ENCODE measurements at regions not wholly inside any gene's neighbourhood (a gene's known extent, or its start where the extent isn't known, plus 50 kb on each side); places are given as distances from the start of the nearest gene placed in this dataset.

GRCh38 chr2:18682681-18683080 lies 93.3 kb upstream of the NT5C1B start:
- DNase-seq, result no peak
- H3K27ac ChIP-seq, result no peak overlapping the region
- no peaks in the 10 kb centered on the region for H3K9me3 ChIP-seq
- no peaks in the 10 kb centered on the region for H3K4me1 ChIP-seq
- no peaks in the 10 kb centered on the region for H3K27me3 ChIP-seq
- H3K36me3 ChIP-seq, result no peaks in the 10 kb centered on the region
- H3K4me3 ChIP-seq, result no peak overlapping the region
- TF ChIP-seq POLR2AphosphoS5 (IDR thresholded peaks at IDR 0.05) (no peak), CTCF (IDR thresholded peaks at IDR 0.05) (no peak), POLR2A (IDR thresholded peaks at IDR 0.05) (no peak), EP300 (IDR thresholded peaks at IDR 0.05) (no peak)
- ATAC-seq (ENCODE audit: low FRiP score in 2 of 2), result no peak
- WGBS, 2 donors, result 74 to 96% methylated on average over 1 of the region's 1 CpG

GRCh38 chr2:18677280-18677679 lies 87.9 kb upstream of the NT5C1B start:
- 85 to 100% methylated on average over 1 to 2 of the region's 2 CpGs for WGBS, 2 donors
- DNase-seq, result no peak

GRCh38 chr2:18674309-18674708 lies 84.9 kb upstream of the NT5C1B start:
- DNase-seq (no peak), ATAC-seq (ENCODE audit: low FRiP score in 2 of 2) (no peak)
- no peak for TF ChIP-seq CTCF (IDR thresholded peaks at IDR 0.05)
- no peak for TF ChIP-seq EP300 (IDR thresholded peaks at IDR 0.05)
- no peak for TF ChIP-seq POLR2A (IDR thresholded peaks at IDR 0.05)
- no peak for TF ChIP-seq POLR2AphosphoS5 (IDR thresholded peaks at IDR 0.05)
- Histone ChIP-seq H3K27ac (no peak overlapping the region), H3K4me3 (no peak overlapping the region), H3K27me3 (no peaks in the 10 kb centered on the region), H3K9me3 (peaks cover 0 to 8% (median 3%) of the 10 kb centered on the region in 4 donors), H3K4me1 (no peaks in the 10 kb centered on the region), H3K36me3 (no peaks in the 10 kb centered on the region)

More at GRCh38 chr2:18677280-18677679, 87.9 kb upstream of the NT5C1B start:
- Histone ChIP-seq H3K27me3 (no peaks in the 10 kb centered on the region), H3K36me3 (no peaks in the 10 kb centered on the region), H3K27ac (no peak overlapping the region), H3K4me1 (no peaks in the 10 kb centered on the region), H3K4me3 (no peak overlapping the region), H3K9me3 (peaks cover 0 to 8% (median 3%) of the 10 kb centered on the region in 4 donors)
- no peak for ATAC-seq (ENCODE audit: low FRiP score in 2 of 2)
- no peak for TF ChIP-seq POLR2A (IDR thresholded peaks at IDR 0.05)
- no peak for TF ChIP-seq EP300 (IDR thresholded peaks at IDR 0.05)
- no peak for TF ChIP-seq CTCF (IDR thresholded peaks at IDR 0.05)
- TF ChIP-seq POLR2AphosphoS5 (IDR thresholded peaks at IDR 0.05), result no peak

- DNase-seq, result no peak
- Histone ChIP-seq H3K9me3 (peaks cover 0 to 8% (median 3%) of the 10 kb centered on the region in 4 donors), H3K27ac (no peak overlapping the region), H3K4me3 (no peak overlapping the region), H3K4me1 (no peaks in the 10 kb centered on the region), H3K36me3 (no peaks in the 10 kb centered on the region), H3K27me3 (no peaks in the 10 kb centered on the region)
- TF ChIP-seq CTCF (IDR thresholded peaks at IDR 0.05) (no peak), EP300 (IDR thresholded peaks at IDR 0.05) (no peak), POLR2AphosphoS5 (IDR thresholded peaks at IDR 0.05) (no peak), POLR2A (IDR thresholded peaks at IDR 0.05) (no peak)
- no peak for ATAC-seq (ENCODE audit: low FRiP score in 2 of 2)
Measured at GRCh38 chr2:18671363-18671762, 82.0 kb upstream of the NT5C1B start.

- H3K27me3 ChIP-seq, result no peaks in the 10 kb centered on the region
- no peaks in the 10 kb centered on the region for H3K36me3 ChIP-seq
- ATAC-seq (ENCODE audit: low FRiP score in 2 of 2) (no peak), DNase-seq (no peak)
- peaks cover 0 to 1% (median 0%) of the 10 kb centered on the region in 4 donors for H3K9me3 ChIP-seq
- H3K4me3 ChIP-seq, result no peak overlapping the region
- H3K4me1 ChIP-seq, result no peaks in the 10 kb centered on the region
- H3K27ac ChIP-seq, result no peak overlapping the region
- WGBS, 2 donors, result 87 to 89% methylated on average over 2 of the region's 2 CpGs
- TF ChIP-seq POLR2AphosphoS5 (IDR thresholded peaks at IDR 0.05) (no peak), EP300 (IDR thresholded peaks at IDR 0.05) (no peak), POLR2A (IDR thresholded peaks at IDR 0.05) (no peak), CTCF (IDR thresholded peaks at IDR 0.05) (no peak)
Measured at GRCh38 chr2:18668221-18668620, 78.9 kb upstream of the NT5C1B start.

Data from upper lobe of left lung (tissue), 6 donors.